ENCODE measurements at regions not wholly inside any gene's neighbourhood (a gene's known extent, or its start where the extent isn't known, plus 50 kb on each side); places are given as distances from the start of the nearest gene placed in this dataset.

GRCh38 chr5:35407697-35408096 lies 177.4 kb upstream of the PRLR start:
- Histone ChIP-seq H3K27me3 (replicated peaks; ENCODE audit: insufficient read depth) (no peaks in the 10 kb centered on the region), H3K27ac (no peak overlapping the region), H3K9me3 (no peaks in the 10 kb centered on the region), H3K4me1 (replicated peaks) (no peaks in the 10 kb centered on the region), H3K4me3 (no peak overlapping the region), H3K36me3 (no peaks in the 10 kb centered on the region)
- no peak for DNase-seq (ENCODE audit: low spot score)
- TF ChIP-seq CTCF (IDR thresholded peaks at IDR 0.05), result no peak
- TF ChIP-seq POLR2AphosphoS5 (IDR thresholded peaks at IDR 0.05), result no peak
- TF ChIP-seq POLR2A (IDR thresholded peaks at IDR 0.05), result no peak
- intact Hi-C loops (cut with DNase I), result no loop called here

GRCh38 chr5:35405938-35406337 lies 175.7 kb upstream of the PRLR start:
- no peak for DNase-seq (ENCODE audit: low spot score)
- Histone ChIP-seq H3K36me3 (no peaks in the 10 kb centered on the region), H3K4me1 (replicated peaks) (no peaks in the 10 kb centered on the region), H3K4me3 (no peak overlapping the region), H3K27ac (no peak overlapping the region), H3K27me3 (replicated peaks; ENCODE audit: insufficient read depth) (no peaks in the 10 kb centered on the region), H3K9me3 (no peaks in the 10 kb centered on the region)
- WGBS, result 97% methylated on average over 15 of the region's 15 CpGs
- intact Hi-C loops (cut with DNase I), result no loop called here
- TF ChIP-seq POLR2A (IDR thresholded peaks at IDR 0.05), result no peak
- TF ChIP-seq CTCF (IDR thresholded peaks at IDR 0.05), result no peak
- TF ChIP-seq POLR2AphosphoS5 (IDR thresholded peaks at IDR 0.05), result no peak

GRCh38 chr5:35404701-35405100 lies 174.4 kb upstream of the PRLR start:
- no peak overlapping the region for H3K4me3 ChIP-seq
- H3K27me3 ChIP-seq (replicated peaks; ENCODE audit: insufficient read depth), result no peaks in the 10 kb centered on the region
- 87% methylated on average over 9 of the region's 9 CpGs for WGBS
- intact Hi-C loops (cut with DNase I), result no loop called here
- H3K4me1 ChIP-seq (replicated peaks), result no peaks in the 10 kb centered on the region
- H3K9me3 ChIP-seq, result no peaks in the 10 kb centered on the region
- no peaks in the 10 kb centered on the region for H3K36me3 ChIP-seq
- TF ChIP-seq POLR2A (IDR thresholded peaks at IDR 0.05), result no peak
- no peak for TF ChIP-seq POLR2AphosphoS5 (IDR thresholded peaks at IDR 0.05)
- no peak for TF ChIP-seq CTCF (IDR thresholded peaks at IDR 0.05)
- H3K27ac ChIP-seq, result no peak overlapping the region
- no peak for DNase-seq (ENCODE audit: low spot score)

GRCh38 chr5:35393901-35394300 lies 163.6 kb upstream of the PRLR start:
- Histone ChIP-seq H3K4me1 (replicated peaks) (no peaks in the 10 kb centered on the region), H3K36me3 (no peaks in the 10 kb centered on the region), H3K27me3 (replicated peaks; ENCODE audit: insufficient read depth) (no peaks in the 10 kb centered on the region), H3K27ac (no peak overlapping the region), H3K9me3 (no peaks in the 10 kb centered on the region), H3K4me3 (no peak overlapping the region)
- intact Hi-C loops (cut with DNase I), result no loop called here
- no peak for DNase-seq (ENCODE audit: low spot score)
- TF ChIP-seq POLR2AphosphoS5 (IDR thresholded peaks at IDR 0.05), result no peak
- TF ChIP-seq CTCF (IDR thresholded peaks at IDR 0.05), result no peak
- TF ChIP-seq POLR2A (IDR thresholded peaks at IDR 0.05), result no peak
- 81% methylated on average over 4 of the region's 4 CpGs for WGBS

GRCh38 chr5:35384658-35385057 lies 154.4 kb upstream of the PRLR start:
- TF ChIP-seq POLR2A (IDR thresholded peaks at IDR 0.05), result no peak
- Histone ChIP-seq H3K36me3 (no peaks in the 10 kb centered on the region), H3K27me3 (replicated peaks; ENCODE audit: insufficient read depth) (no peaks in the 10 kb centered on the region), H3K27ac (no peak overlapping the region), H3K4me3 (no peak overlapping the region), H3K4me1 (replicated peaks) (no peaks in the 10 kb centered on the region), H3K9me3 (no peaks in the 10 kb centered on the region)
- no peak for DNase-seq (ENCODE audit: low spot score)
- WGBS, result 80% methylated on average over 1 of the region's 2 CpGs
- intact Hi-C loops (cut with DNase I), result no loop called here
